Endodermal cell (in vitro differentiated cells): ENCODE measurements at regions not wholly inside any gene's neighbourhood (a gene's known extent, or its start where the extent isn't known, plus 50 kb on each side); places are given as distances from the start of the nearest gene placed in this dataset.

Experiments
- DNase-seq: peaks from one replicate; pipeline ENCODE4 v3.0.0-alpha.2; 2017
- H3K27ac ChIP-seq: 2 replicates; pipeline ENCODE4 v1.5.1; 2013; ENCODE audit warnings: mild to moderate bottlenecking, low read depth, low read length, moderate library complexity
- H3K27me3 ChIP-seq: 2 replicates; pipeline ENCODE4 v1.6.1; 2013; ENCODE audit warnings: mild to moderate bottlenecking, low read length, moderate library complexity; ENCODE audit not compliant: insufficient read depth, control insufficient read depth, poor library complexity, severe bottlenecking
- H3K36me3 ChIP-seq: 2 replicates; pipeline ENCODE4 v1.7.0; 2013; ENCODE audit warnings: mild to moderate bottlenecking, low read length, moderate library complexity; ENCODE audit not compliant: control insufficient read depth, insufficient read depth
- H3K4me1 ChIP-seq: one replicate; pipeline ENCODE4 v1.7.0; 2013; ENCODE audit warnings: low read length; ENCODE audit not compliant: control insufficient read depth, insufficient read depth
- H3K4me3 ChIP-seq: 2 replicates; pipeline ENCODE4 v1.5.1; 2013; ENCODE audit warnings: mild to moderate bottlenecking, low read length, moderate library complexity
- H3K9ac ChIP-seq: 2 replicates; pipeline ENCODE4 v1.6.1; 2013; ENCODE audit warnings: mild to moderate bottlenecking, low read length, moderate library complexity; ENCODE audit not compliant: poor library complexity, severe bottlenecking; ENCODE audit errors: extremely low read depth
- H3K9me3 ChIP-seq: 2 replicates; pipeline ENCODE4 v1.6.1; 2013; ENCODE audit warnings: mild to moderate bottlenecking, low read length, moderate library complexity; ENCODE audit not compliant: control insufficient read depth
- H3K27ac Mint-ChIP-seq: 2 replicates; pipeline ENCODE4 v1.8.0; 2020; ENCODE audit warnings: mixed read lengths
- H3K27me3 Mint-ChIP-seq: 2 replicates; pipeline ENCODE4 v1.8.0; 2021; ENCODE audit warnings: mild to moderate bottlenecking, mixed read lengths; ENCODE audit not compliant: insufficient read depth
- H3K36me3 Mint-ChIP-seq: 2 replicates; pipeline ENCODE4 v1.8.0; 2020; ENCODE audit warnings: low read depth, mixed read lengths
- H3K4me1 Mint-ChIP-seq: 2 replicates; pipeline ENCODE4 v1.8.0; 2020; ENCODE audit warnings: mixed read lengths
- H3K4me3 Mint-ChIP-seq: 2 replicates; pipeline ENCODE4 v1.8.0; 2020; ENCODE audit warnings: mild to moderate bottlenecking, moderate library complexity, mixed read lengths
- H3K9me3 Mint-ChIP-seq: 2 replicates; pipeline ENCODE4 v1.8.0; 2020; ENCODE audit warnings: mild to moderate bottlenecking, mixed read lengths
- CTCF ChIP-seq: fragments of 200-600 bp; sonication (generic); conservative IDR thresholded peaks from 2 replicates; pipeline ENCODE4 v1.5.0; 2021; ENCODE audit warnings: antibody characterized with exemption, mild to moderate bottlenecking
- WGBS, 2 experiments: methylation state at CpG; one replicate each; pipeline versions ENCODE4 v1.1.5 to v1.1.7; 2013; ENCODE audit warnings: missing lambda C conversion rate in 2 of 2, mixed read lengths in 1 of 2; ENCODE audit not compliant: insufficient coverage in 1 of 2, insufficient read length in 1 of 2; 5-methylcytosine and 5-hydroxymethylcytosine counted together

- Histone ChIP-seq H3K9ac (no peak overlapping the region), H3K4me3 (no peak overlapping the region), H3K36me3 (no peaks in the 10 kb centered on the region), H3K27ac (no peak overlapping the region), H3K9me3 (no peaks in the 10 kb centered on the region), H3K4me1 (no peaks in the 10 kb centered on the region), H3K27me3 (no peaks in the 10 kb centered on the region)
- DNase-seq: no peak
- no peaks in the 10 kb centered on the region for H3K36me3 Mint-ChIP-seq
- TF ChIP-seq CTCF: no peak
- H3K27ac Mint-ChIP-seq: no peak overlapping the region
- H3K4me1 Mint-ChIP-seq: no peaks in the 10 kb centered on the region
- H3K27me3 Mint-ChIP-seq: no peaks in the 10 kb centered on the region
- H3K9me3 Mint-ChIP-seq: no peaks in the 10 kb centered on the region
- no peak overlapping the region for H3K4me3 Mint-ChIP-seq
Measured at GRCh38 chr14:46147452-46147851, 504.1 kb downstream of the RPL10L start.

GRCh38 chr14:46147024-46147423 is 504.6 kb downstream of the RPL10L start:
- Histone ChIP-seq H3K9me3 (no peaks in the 10 kb centered on the region), H3K9ac (no peak overlapping the region), H3K4me3 (no peak overlapping the region), H3K27me3 (no peaks in the 10 kb centered on the region), H3K36me3 (no peaks in the 10 kb centered on the region), H3K27ac (no peak overlapping the region), H3K4me1 (no peaks in the 10 kb centered on the region)
- H3K9me3 Mint-ChIP-seq: no peaks in the 10 kb centered on the region
- no peaks in the 10 kb centered on the region for H3K27me3 Mint-ChIP-seq
- 78 to 92% methylated on average over 1 of the region's 1 CpG for WGBS, 2 experiments
- DNase-seq: no peak
- H3K36me3 Mint-ChIP-seq: no peaks in the 10 kb centered on the region
- no peaks in the 10 kb centered on the region for H3K4me1 Mint-ChIP-seq
- TF ChIP-seq CTCF: no peak
- H3K27ac Mint-ChIP-seq: no peak overlapping the region
- no peak overlapping the region for H3K4me3 Mint-ChIP-seq

- Histone ChIP-seq H3K4me1 (no peaks in the 10 kb centered on the region), H3K9me3 (no peaks in the 10 kb centered on the region), H3K27me3 (no peaks in the 10 kb centered on the region), H3K9ac (no peak overlapping the region), H3K36me3 (no peaks in the 10 kb centered on the region), H3K27ac (no peak overlapping the region), H3K4me3 (no peak overlapping the region)
- Mint-ChIP-seq H3K36me3 (no peaks in the 10 kb centered on the region), H3K27ac (no peak overlapping the region), H3K9me3 (no peaks in the 10 kb centered on the region), H3K4me1 (no peaks in the 10 kb centered on the region), H3K27me3 (no peaks in the 10 kb centered on the region), H3K4me3 (no peak overlapping the region)
- WGBS, 2 experiments: 64 to 92% methylated on average over 2 of the region's 2 CpGs
- TF ChIP-seq CTCF: no peak
- no peak for DNase-seq
Measured at GRCh38 chr14:46140445-46140844, 511.1 kb downstream of the RPL10L start.
